LNCaP clone FGC (cell line): ENCODE measurements at regions not wholly inside any gene's neighbourhood (a gene's known extent, or its start where the extent isn't known, plus 50 kb on each side); places are given as distances from the start of the nearest gene placed in this dataset.

Experiments
- DNase-seq: peaks from one replicate; pipeline ENCODE4 v3.0.0-alpha.2; 2011; ENCODE audit warnings: low read depth
- H3K4me3 ChIP-seq: 2 replicates; pipeline ENCODE4 v1.5.1; 2011; ENCODE audit warnings: mild to moderate bottlenecking, low read depth, low read length, control low read depth
- TF ChIP-seq, protein P1 (sequence below): IDR thresholded peaks from 2 replicates; pipeline ENCODE4 v1.5.1; 2012; ENCODE audit warnings: mild to moderate bottlenecking; ENCODE audit not compliant: control insufficient read depth, insufficient read depth; ENCODE audit errors: extremely low read depth

DNA sequence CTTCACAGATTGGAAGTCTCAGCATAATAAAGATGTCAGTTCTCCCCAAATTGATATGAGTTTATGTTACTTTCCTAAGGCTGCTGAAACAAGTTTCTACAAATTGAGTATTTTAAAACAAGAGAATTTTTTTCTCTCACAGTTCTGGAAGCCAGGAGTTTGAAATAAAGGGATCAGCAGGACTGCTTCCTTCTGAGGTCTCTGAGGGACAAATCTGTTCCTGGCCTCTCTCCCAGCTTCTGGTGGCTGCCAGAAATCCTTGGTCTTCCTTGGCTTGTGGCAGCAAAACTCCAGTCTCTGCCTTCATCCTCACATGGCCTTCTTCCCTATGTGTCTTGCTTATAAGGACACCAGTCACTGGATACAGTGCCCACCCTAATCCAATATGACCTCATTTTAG lies 136.1 kb downstream of the TFAP2A start:
- peak; percentile 39 for DNase-seq
- TF ChIP-seq, protein P1, sequence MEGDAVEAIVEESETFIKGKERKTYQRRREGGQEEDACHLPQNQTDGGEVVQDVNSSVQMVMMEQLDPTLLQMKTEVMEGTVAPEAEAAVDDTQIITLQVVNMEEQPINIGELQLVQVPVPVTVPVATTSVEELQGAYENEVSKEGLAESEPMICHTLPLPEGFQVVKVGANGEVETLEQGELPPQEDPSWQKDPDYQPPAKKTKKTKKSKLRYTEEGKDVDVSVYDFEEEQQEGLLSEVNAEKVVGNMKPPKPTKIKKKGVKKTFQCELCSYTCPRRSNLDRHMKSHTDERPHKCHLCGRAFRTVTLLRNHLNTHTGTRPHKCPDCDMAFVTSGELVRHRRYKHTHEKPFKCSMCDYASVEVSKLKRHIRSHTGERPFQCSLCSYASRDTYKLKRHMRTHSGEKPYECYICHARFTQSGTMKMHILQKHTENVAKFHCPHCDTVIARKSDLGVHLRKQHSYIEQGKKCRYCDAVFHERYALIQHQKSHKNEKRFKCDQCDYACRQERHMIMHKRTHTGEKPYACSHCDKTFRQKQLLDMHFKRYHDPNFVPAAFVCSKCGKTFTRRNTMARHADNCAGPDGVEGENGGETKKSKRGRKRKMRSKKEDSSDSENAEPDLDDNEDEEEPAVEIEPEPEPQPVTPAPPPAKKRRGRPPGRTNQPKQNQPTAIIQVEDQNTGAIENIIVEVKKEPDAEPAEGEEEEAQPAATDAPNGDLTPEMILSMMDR = no peak
- H3K4me3 ChIP-seq = no peak overlapping the region

DNA sequence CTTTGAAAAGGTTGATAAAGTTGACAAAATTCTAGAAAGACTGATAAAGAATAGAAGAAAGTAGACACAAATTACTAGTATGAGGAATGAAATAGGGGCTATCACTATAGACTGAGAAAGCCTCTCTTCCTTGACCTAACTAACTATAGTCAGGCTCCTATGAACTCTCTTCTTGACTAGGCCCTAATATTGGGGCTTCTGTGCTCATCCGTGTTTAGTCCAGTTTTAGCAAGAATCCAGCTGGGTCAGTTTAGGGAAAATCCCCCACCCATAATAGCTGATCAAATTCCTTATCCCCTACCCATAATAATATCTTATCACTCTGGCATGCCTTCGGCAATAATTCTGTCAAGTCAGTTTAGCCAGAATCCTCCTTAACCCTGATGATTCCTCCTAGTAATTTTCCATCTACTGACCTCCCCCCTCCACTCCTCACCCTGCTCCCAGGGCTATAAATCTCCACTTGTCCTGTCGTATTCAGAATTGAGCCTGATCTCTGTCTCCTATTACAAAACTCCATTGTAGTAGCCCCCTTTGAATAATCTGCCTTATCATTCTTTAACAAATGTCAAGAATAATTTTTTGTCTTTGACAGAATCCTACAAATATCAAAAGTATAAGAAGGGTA lies 138.1 kb downstream of the TFAP2A start:
- no peak overlapping the region for H3K4me3 ChIP-seq
- TF ChIP-seq, protein P1 = no peak
- no peak for DNase-seq

DNA sequence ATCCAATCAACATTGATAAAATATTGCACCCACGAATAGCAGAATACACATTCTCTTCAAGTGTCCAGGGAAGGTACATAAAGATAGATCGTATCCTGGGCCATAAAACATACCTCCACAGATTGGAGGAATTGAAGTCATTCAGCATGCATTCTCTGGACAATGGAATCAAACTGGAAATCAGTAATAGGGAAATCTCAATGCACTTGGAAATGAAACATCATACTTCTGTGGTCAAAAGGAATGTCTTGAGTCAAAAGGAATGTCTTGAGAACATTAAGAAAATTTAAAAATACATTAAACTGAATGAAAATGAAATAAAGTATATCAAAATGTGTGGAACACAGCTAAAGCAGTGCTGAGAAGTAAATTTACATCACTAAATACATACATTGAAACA lies 138.8 kb downstream of the TFAP2A start:
- no peak overlapping the region for H3K4me3 ChIP-seq
- DNase-seq = no peak
- TF ChIP-seq, protein P1 = no peak

DNA sequence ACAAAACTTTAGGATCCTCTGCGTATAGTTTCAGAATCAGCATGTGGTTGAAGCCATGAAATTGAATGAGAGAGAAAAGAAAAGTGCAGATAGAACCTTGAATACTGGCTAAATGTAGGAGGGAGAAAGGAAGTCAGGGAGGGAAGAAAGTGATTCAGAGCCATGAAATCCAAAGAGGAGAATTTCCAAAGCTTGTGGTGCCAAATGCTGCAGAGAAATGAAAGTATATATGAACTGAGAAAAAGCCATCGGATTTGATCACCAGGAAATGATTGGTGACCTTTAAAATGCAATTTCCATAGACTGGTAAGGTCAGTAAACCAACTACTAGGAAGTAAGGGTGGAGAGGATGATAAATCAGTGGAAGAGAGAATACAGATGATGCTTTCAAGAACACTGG lies 142.3 kb downstream of the TFAP2A start:
- TF ChIP-seq, protein P1 = no peak
- no peak overlapping the region for H3K4me3 ChIP-seq
- DNase-seq = no peak

DNA sequence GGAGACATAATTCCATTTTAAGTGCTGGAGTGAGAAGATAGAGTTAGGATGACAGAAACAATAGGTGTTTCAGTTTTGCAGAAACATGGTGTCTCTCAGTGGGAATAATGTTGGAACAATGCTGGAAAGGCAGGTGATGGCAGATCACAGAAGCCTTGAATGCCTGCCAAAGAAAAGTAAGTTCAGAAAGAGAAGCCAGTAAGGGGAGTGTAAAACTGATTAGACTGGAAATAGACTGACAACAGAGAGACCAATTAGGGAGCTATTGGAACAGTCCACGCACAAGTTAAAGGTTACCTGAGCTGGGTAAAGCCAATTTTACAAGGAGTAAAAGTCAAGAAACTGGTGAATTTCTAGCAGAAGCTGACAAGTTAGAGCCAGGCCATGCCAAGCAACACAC lies 142.9 kb downstream of the TFAP2A start:
- TF ChIP-seq, protein P1 = no peak
- H3K4me3 ChIP-seq = no peak overlapping the region
- no peak for DNase-seq

DNA sequence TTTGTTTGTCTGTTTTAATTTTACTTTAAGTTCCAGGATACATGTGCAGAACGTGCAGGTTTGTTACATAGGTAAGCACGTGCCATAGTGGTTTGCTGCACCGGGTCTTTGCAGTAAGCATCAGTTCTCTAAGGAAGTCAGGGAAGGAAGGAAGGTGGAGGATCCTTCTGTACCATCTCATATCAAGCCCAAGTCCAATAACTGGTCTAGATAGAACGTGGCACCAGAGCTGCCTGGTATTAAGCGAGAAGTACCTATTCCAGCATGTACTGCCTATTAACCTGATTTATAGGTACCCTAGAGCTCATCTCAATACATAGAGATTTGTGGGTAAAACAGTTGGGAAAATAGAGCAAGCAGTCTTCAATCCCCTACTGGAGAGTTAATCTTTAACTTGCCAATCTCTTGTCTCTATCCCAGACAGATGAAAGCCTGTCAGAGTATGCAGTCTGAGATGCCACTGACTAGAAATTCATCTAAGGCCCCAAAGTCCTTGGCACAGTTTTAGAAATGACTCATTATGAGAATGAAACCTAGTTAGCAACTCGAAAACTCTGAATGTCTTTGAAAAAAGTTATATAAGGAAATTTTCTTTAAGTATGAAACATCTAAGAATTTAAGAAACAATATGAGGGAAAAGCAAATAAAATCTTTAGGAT lies 144.9 kb downstream of the TFAP2A start:
- TF ChIP-seq, protein P1 = no peak
- H3K4me3 ChIP-seq = no peak overlapping the region
- peak; percentile 4 for DNase-seq
